Astrocyte of the cerebellum (primary cell): ENCODE measurements at regions not wholly inside any gene's neighbourhood (a gene's known extent, or its start where the extent isn't known, plus 50 kb on each side); places are given as distances from the start of the nearest gene placed in this dataset.

ENCODE experiments used
- DNase-seq: peaks from one replicate; pipeline ENCODE4 v3.0.0-alpha.2; 2011; ENCODE audit warnings: low read depth
- H3K4me3 ChIP-seq: 2 replicates; pipeline ENCODE4 v1.5.1; 2011; ENCODE audit warnings: mild to moderate bottlenecking, low read depth, low read length, moderate library complexity
- CTCF ChIP-seq: IDR thresholded peaks from 2 replicates; pipeline ENCODE4 v1.5.1; 2012; ENCODE audit warnings: low read length, low read depth, moderate library complexity, mild to moderate bottlenecking; ENCODE audit errors: missing control alignments
- in situ Hi-C: cut with HindIII; loops from 2 replicates; pipeline ENCODE4 v1.10.0; 2017; ENCODE audit warnings: low sequenced_read_pairs

- no peak overlapping the region for H3K4me3 ChIP-seq
- in situ Hi-C loops, result no loop called here
- no peak for DNase-seq
- TF ChIP-seq CTCF, result no peak
Observed at GRCh38 chr18:51543658-51544155, 346.2 kb upstream of the MEX3C start.

- DNase-seq, result no peak
- no peak overlapping the region for H3K4me3 ChIP-seq
- TF ChIP-seq CTCF, result no peak
- in situ Hi-C loops, result no loop called here
Observed at GRCh38 chr18:51545446-51545845, 348.0 kb upstream of the MEX3C start.

GRCh38 chr18:51559198-51559901 lies 361.9 kb upstream of the MEX3C start:
- DNase-seq, result peak; percentile 72
- H3K4me3 ChIP-seq, result no peak overlapping the region
- in situ Hi-C loops, result no loop called here
- TF ChIP-seq CTCF, result no peak

GRCh38 chr18:51559902-51560287 lies 362.4 kb upstream of the MEX3C start:
- DNase-seq, result no peak
- no peak for TF ChIP-seq CTCF
- in situ Hi-C loops, result no loop called here
- H3K4me3 ChIP-seq, result no peak overlapping the region

- no peak for TF ChIP-seq CTCF
- in situ Hi-C loops, result no loop called here
- H3K4me3 ChIP-seq, result no peak overlapping the region
- no peak for DNase-seq
Observed at GRCh38 chr18:51561821-51562220, 364.3 kb upstream of the MEX3C start.

GRCh38 chr18:51562866-51563265 lies 365.4 kb upstream of the MEX3C start:
- in situ Hi-C loops, result no loop called here
- no peak overlapping the region for H3K4me3 ChIP-seq
- TF ChIP-seq CTCF, result no peak
- no peak for DNase-seq
